GM19455 (cell line): ENCODE measurements at regions not wholly inside any gene's neighbourhood (a gene's known extent, or its start where the extent isn't known, plus 50 kb on each side); places are given as distances from the start of the nearest gene placed in this dataset.

Experiments used
- ATAC-seq: cut with Tn5 transposase; IDR thresholded peaks from one replicate; pipeline ENCODE4 v1.9.1; 2021; ENCODE audit not compliant: unreplicated experiment

- no peak for ATAC-seq
These were observed 648.5 kb upstream of the WWC1 start for GRCh38 chr5:167642779-167643517.

GRCh38 chr5:167643631-167644280, 647.7 kb upstream of the WWC1 start:
- ATAC-seq = no peak

GRCh38 chr5:167644619-167645018, 646.8 kb upstream of the WWC1 start:
- no peak for ATAC-seq

- ATAC-seq = no peak
These were observed 642.0 kb upstream of the WWC1 start for GRCh38 chr5:167649471-167649870.

GRCh38 chr5:167652690-167653089, 638.8 kb upstream of the WWC1 start:
- no peak for ATAC-seq

GRCh38 chr5:167653645-167654106, 637.8 kb upstream of the WWC1 start:
- ATAC-seq = no peak

GRCh38 chr5:167657016-167657415, 634.4 kb upstream of the WWC1 start:
- ATAC-seq = no peak

GRCh38 chr5:167658889-167659288, 632.6 kb upstream of the WWC1 start:
- ATAC-seq = no peak

GRCh38 chr5:167661605-167662004, 629.8 kb upstream of the WWC1 start:
- no peak for ATAC-seq

- ATAC-seq = no peak
These were observed 627.1 kb upstream of the WWC1 start for GRCh38 chr5:167664222-167664804.

GRCh38 chr5:167665841-167666375, 625.5 kb upstream of the WWC1 start:
- no peak for ATAC-seq

- ATAC-seq = no peak
These were observed 620.3 kb upstream of the WWC1 start for GRCh38 chr5:167671176-167671575.

- ATAC-seq = no peak
These were observed 617.5 kb upstream of the WWC1 start for GRCh38 chr5:167673942-167674341.

GRCh38 chr5:167678481-167678880, 613.0 kb upstream of the WWC1 start:
- ATAC-seq = no peak

- ATAC-seq = no peak
These were observed 607.2 kb upstream of the WWC1 start for GRCh38 chr5:167684251-167684650.

GRCh38 chr5:167688341-167689130, 602.9 kb upstream of the WWC1 start:
- no peak for ATAC-seq

- ATAC-seq = no peak
These were observed 596.9 kb upstream of the WWC1 start for GRCh38 chr5:167694325-167695147.

- ATAC-seq = no peak
These were observed 594.7 kb upstream of the WWC1 start for GRCh38 chr5:167696558-167697314.

- no peak for ATAC-seq
These were observed 592.0 kb upstream of the WWC1 start for GRCh38 chr5:167699432-167699831.

- no peak for ATAC-seq
These were observed 590.4 kb upstream of the WWC1 start for GRCh38 chr5:167701051-167701450.
